ENCODE measurements at regions not wholly inside any gene's neighbourhood (a gene's known extent, or its start where the extent isn't known, plus 50 kb on each side); places are given as distances from the start of the nearest gene placed in this dataset.

GRCh38 chr1:95686217-95686616 is 452.2 kb downstream of the RWDD3 start:
- no peak for DNase-seq

- DNase-seq = no peak
These were observed 465.3 kb downstream of the RWDD3 start for GRCh38 chr1:95699149-95699953.

GRCh38 chr1:95701450-95702173 is 467.6 kb downstream of the RWDD3 start:
- DNase-seq = no peak

GRCh38 chr1:95703046-95703445 is 469.0 kb downstream of the RWDD3 start:
- no peak for DNase-seq

GRCh38 chr1:95716097-95716496 is 482.1 kb downstream of the RWDD3 start:
- DNase-seq = no peak

- no peak for DNase-seq
These were observed 482.5 kb downstream of the RWDD3 start for GRCh38 chr1:95716550-95716949.

GRCh38 chr1:95723346-95723745 is 489.3 kb downstream of the RWDD3 start:
- DNase-seq = no peak

- no peak for DNase-seq
These were observed 494.8 kb downstream of the RWDD3 start for GRCh38 chr1:95728841-95729240.

- DNase-seq = no peak
These were observed 497.0 kb downstream of the RWDD3 start for GRCh38 chr1:95730986-95731385.

- no peak for DNase-seq
These were observed 497.5 kb downstream of the RWDD3 start for GRCh38 chr1:95731466-95731865.

- DNase-seq = no peak
These were observed 499.0 kb downstream of the RWDD3 start for GRCh38 chr1:95733031-95733430.

GRCh38 chr1:95733671-95734070 is 499.7 kb downstream of the RWDD3 start:
- DNase-seq = no peak

GRCh38 chr1:95734560-95734959 is 500.6 kb downstream of the RWDD3 start:
- DNase-seq = no peak

- no peak for DNase-seq
These were observed 508.6 kb downstream of the RWDD3 start for GRCh38 chr1:95742591-95743089.

GRCh38 chr1:95744731-95745130 is 510.7 kb downstream of the RWDD3 start:
- DNase-seq = no peak

GRCh38 chr1:95752515-95753381 is 518.7 kb downstream of the RWDD3 start:
- DNase-seq = no peak

GRCh38 chr1:95753382-95754016 is 519.5 kb downstream of the RWDD3 start:
- DNase-seq = no peak

- DNase-seq = no peak
These were observed 520.4 kb downstream of the RWDD3 start for GRCh38 chr1:95754412-95754811.

GRCh38 chr1:95766036-95766435 is 532.0 kb downstream of the RWDD3 start:
- DNase-seq = no peak

- no peak for DNase-seq
These were observed 536.6 kb downstream of the RWDD3 start for GRCh38 chr1:95770581-95770980.

- no peak for DNase-seq
These were observed 544.2 kb downstream of the RWDD3 start for GRCh38 chr1:95778217-95778616.

- no peak for DNase-seq
These were observed 546.8 kb downstream of the RWDD3 start for GRCh38 chr1:95780836-95781235.

- no peak for DNase-seq
These were observed 556.1 kb downstream of the RWDD3 start for GRCh38 chr1:95790136-95790535.

Data from NCI-H1092 treated with DMSO at 0.1 percent for 48 hours (cell line).